ENCODE measurements at regions not wholly inside any gene's neighbourhood (a gene's known extent, or its start where the extent isn't known, plus 50 kb on each side); places are given as distances from the start of the nearest gene placed in this dataset.
"Not testable (repeated sequence)": the region's sequence is repeated elsewhere in the genome, so short reads cannot be mapped to it uniquely, and the experiment has no call there.

DNA sequence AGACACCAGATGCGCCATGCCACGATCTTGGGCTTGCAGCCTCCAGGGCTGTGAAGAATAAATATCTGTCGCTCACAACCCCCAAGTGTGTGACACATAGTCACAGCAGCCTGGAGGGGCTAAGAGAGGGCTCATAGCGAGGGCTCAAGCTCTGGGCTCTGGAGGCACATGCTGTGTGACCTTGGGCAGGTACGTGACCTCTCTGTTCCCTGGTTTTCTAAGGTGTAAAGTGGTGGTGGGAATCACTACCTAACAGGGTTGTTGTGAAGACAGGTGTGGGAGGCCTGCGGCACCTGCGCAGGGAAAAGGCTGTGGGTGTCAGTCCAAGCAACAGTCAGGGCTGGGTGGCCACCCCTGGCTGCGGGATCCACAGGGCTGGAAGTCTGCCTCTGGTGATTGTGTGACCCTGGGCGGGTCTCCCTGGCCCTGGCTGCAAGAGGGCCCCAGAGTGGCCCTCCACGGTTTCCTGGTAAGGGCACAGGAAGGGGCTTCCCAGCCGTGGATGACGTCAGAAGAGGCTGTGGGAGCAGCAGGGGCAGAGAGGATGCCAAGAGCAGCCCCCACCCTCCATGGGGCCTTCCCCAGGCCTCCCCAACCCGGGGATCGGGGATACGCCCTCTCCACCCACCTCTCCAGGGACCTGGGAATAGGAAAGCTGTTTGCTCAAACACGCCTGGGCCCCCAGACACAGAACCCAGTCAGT lies 218.8 kb upstream of the SGCG start:
- H2BK12ac ChIP-seq (ENCODE audit: insufficient read length, low read depth, low read length) = no peak overlapping the region
- no peaks in the 10 kb centered on the region for H3K9me3 ChIP-seq (ENCODE audit: control insufficient read depth, low read depth, low read length)
- H4K20me1 ChIP-seq (ENCODE audit: control insufficient read depth, insufficient read depth, insufficient read length) = no peaks in the 10 kb centered on the region
- H3K27ac Mint-ChIP-seq = no peak overlapping the region
- peaks cover 0 to 3% of the 10 kb centered on the region in 2 experiments; a peak in 2 of 5 replicates for H3K9me3 Mint-ChIP-seq
- no peak overlapping the region for H4K91ac ChIP-seq (ENCODE audit: insufficient read length, low read depth, low read length)
- no peak overlapping the region for H3K4me2 ChIP-seq (ENCODE audit: insufficient read depth, insufficient read length, low read length)
- H3K9ac ChIP-seq (ENCODE audit: extremely low read depth, insufficient read length, low read length) = no peak overlapping the region
- H3K79me1 ChIP-seq (ENCODE audit: insufficient read depth, low read depth, low read length, poor library complexity, severe bottlenecking) = no peaks in the 10 kb centered on the region
- no CpG with 5 or more reads among the region's 16 CpGs for WGBS (ENCODE audit: extremely low coverage, insufficient read length, low lambda C conversion rate)
- H3K36me3 Mint-ChIP-seq (ENCODE audit: insufficient read depth in 1 of 3, low read depth in 3 of 3) = no peaks in the 10 kb centered on the region; a peak in 1 of 7 replicates
- no peak overlapping the region for H2BK5ac ChIP-seq (ENCODE audit: insufficient read length, low read length)
- no peaks in the 10 kb centered on the region; a peak in 1 of 4 replicates for H3K4me1 Mint-ChIP-seq
- no peak overlapping the region for H3K4ac ChIP-seq (ENCODE audit: low read depth, low read length)
- H2AK5ac ChIP-seq (ENCODE audit: insufficient read length, low read length) = no peak overlapping the region
- H3K23ac ChIP-seq (ENCODE audit: insufficient read length, low read depth, low read length) = no peak overlapping the region
- H4K8ac ChIP-seq (replicated peaks; ENCODE audit: insufficient read length, low read depth, low read length) = no peak overlapping the region
- no peak for DNase-seq
- H2BK120ac ChIP-seq (ENCODE audit: low read depth, low read length, poor library complexity, severe bottlenecking) = no peak overlapping the region
- H2BK15ac ChIP-seq (ENCODE audit: low read depth, low read length) = no peak overlapping the region
- H3K27me3 Mint-ChIP-seq (ENCODE audit: low read depth) = no peaks in the 10 kb centered on the region; the same call in 1 of the 2 replicates
- TF ChIP-seq, protein P1, sequence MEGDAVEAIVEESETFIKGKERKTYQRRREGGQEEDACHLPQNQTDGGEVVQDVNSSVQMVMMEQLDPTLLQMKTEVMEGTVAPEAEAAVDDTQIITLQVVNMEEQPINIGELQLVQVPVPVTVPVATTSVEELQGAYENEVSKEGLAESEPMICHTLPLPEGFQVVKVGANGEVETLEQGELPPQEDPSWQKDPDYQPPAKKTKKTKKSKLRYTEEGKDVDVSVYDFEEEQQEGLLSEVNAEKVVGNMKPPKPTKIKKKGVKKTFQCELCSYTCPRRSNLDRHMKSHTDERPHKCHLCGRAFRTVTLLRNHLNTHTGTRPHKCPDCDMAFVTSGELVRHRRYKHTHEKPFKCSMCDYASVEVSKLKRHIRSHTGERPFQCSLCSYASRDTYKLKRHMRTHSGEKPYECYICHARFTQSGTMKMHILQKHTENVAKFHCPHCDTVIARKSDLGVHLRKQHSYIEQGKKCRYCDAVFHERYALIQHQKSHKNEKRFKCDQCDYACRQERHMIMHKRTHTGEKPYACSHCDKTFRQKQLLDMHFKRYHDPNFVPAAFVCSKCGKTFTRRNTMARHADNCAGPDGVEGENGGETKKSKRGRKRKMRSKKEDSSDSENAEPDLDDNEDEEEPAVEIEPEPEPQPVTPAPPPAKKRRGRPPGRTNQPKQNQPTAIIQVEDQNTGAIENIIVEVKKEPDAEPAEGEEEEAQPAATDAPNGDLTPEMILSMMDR (conservative IDR thresholded peaks at IDR 0.05) = no peak
- no peak overlapping the region for H2BK20ac ChIP-seq (ENCODE audit: low read depth, low read length, poor library complexity, severe bottlenecking)
- H3K4me3 Mint-ChIP-seq = no peak overlapping the region
- H2AFZ ChIP-seq (ENCODE audit: low read length) = no peak overlapping the region
- H3K27me3 ChIP-seq (ENCODE audit: insufficient read depth, low read length) = no peaks in the 10 kb centered on the region
- H3K79me2 ChIP-seq (ENCODE audit: insufficient read depth, low read length) = no peaks in the 10 kb centered on the region
- no peaks in the 10 kb centered on the region for H3K4me1 ChIP-seq (ENCODE audit: insufficient read depth, low read length)
- no peak overlapping the region for H4K5ac ChIP-seq (ENCODE audit: insufficient read length, low read depth, low read length)
- H3K14ac ChIP-seq (ENCODE audit: insufficient read depth, low read length) = no peak overlapping the region
- H3K23me2 ChIP-seq (ENCODE audit: insufficient read length, low read depth, low read length, poor library complexity, severe bottlenecking) = no peaks in the 10 kb centered on the region
- no peak overlapping the region for H3K56ac ChIP-seq (ENCODE audit: insufficient read length, low read depth, low read length)
- no peak overlapping the region for H3K18ac ChIP-seq (ENCODE audit: insufficient read length, low read depth, low read length)
- no peak overlapping the region for H3K27ac ChIP-seq (ENCODE audit: insufficient read length, low read depth, low read length)
- H3T11ph ChIP-seq (ENCODE audit: low read length) = no peak overlapping the region

GRCh38 chr13:22963384-22964053 lies 217.3 kb upstream of the SGCG start:
- H2BK120ac ChIP-seq (ENCODE audit: low read depth, low read length, poor library complexity, severe bottlenecking); H3K79me2 ChIP-seq (ENCODE audit: insufficient read depth, low read length); H2BK5ac ChIP-seq (ENCODE audit: insufficient read length, low read length); H3K14ac ChIP-seq (ENCODE audit: insufficient read depth, low read length); H2BK20ac ChIP-seq (ENCODE audit: low read depth, low read length, poor library complexity, severe bottlenecking); H3K4me3 Mint-ChIP-seq; H3T11ph ChIP-seq (ENCODE audit: low read length); H2BK15ac ChIP-seq (ENCODE audit: low read depth, low read length); H3K27ac ChIP-seq (ENCODE audit: insufficient read length, low read depth, low read length); H3K18ac ChIP-seq (ENCODE audit: insufficient read length, low read depth, low read length); H3K9me3 ChIP-seq (ENCODE audit: control insufficient read depth, low read depth, low read length); H3K56ac ChIP-seq (ENCODE audit: insufficient read length, low read depth, low read length); H2BK12ac ChIP-seq (ENCODE audit: insufficient read length, low read depth, low read length); H3K4ac ChIP-seq (ENCODE audit: low read depth, low read length); H2AK5ac ChIP-seq (ENCODE audit: insufficient read length, low read length); H3K9me3 Mint-ChIP-seq; H4K91ac ChIP-seq (ENCODE audit: insufficient read length, low read depth, low read length); H3K36me3 Mint-ChIP-seq (ENCODE audit: insufficient read depth in 1 of 3, low read depth in 3 of 3); H3K79me1 ChIP-seq (ENCODE audit: insufficient read depth, low read depth, low read length, poor library complexity, severe bottlenecking); H3K27me3 ChIP-seq (ENCODE audit: insufficient read depth, low read length); H2AFZ ChIP-seq (ENCODE audit: low read length); H4K8ac ChIP-seq (replicated peaks; ENCODE audit: insufficient read length, low read depth, low read length); H4K20me1 ChIP-seq (ENCODE audit: control insufficient read depth, insufficient read depth, insufficient read length); H4K5ac ChIP-seq (ENCODE audit: insufficient read length, low read depth, low read length); H3K9ac ChIP-seq (ENCODE audit: extremely low read depth, insufficient read length, low read length); H3K27ac Mint-ChIP-seq; H3K4me1 Mint-ChIP-seq; H3K4me1 ChIP-seq (ENCODE audit: insufficient read depth, low read length); H3K23ac ChIP-seq (ENCODE audit: insufficient read length, low read depth, low read length); H3K4me2 ChIP-seq (ENCODE audit: insufficient read depth, insufficient read length, low read length); DNase-seq; H3K23me2 ChIP-seq (ENCODE audit: insufficient read length, low read depth, low read length, poor library complexity, severe bottlenecking); H3K27me3 Mint-ChIP-seq (ENCODE audit: low read depth): not testable (repeated sequence)
- WGBS (ENCODE audit: extremely low coverage, insufficient read length, low lambda C conversion rate) = no CpG with 5 or more reads among the region's 8 CpGs
